ENCODE measurements at regions not wholly inside any gene's neighbourhood (a gene's known extent, or its start where the extent isn't known, plus 50 kb on each side); places are given as distances from the start of the nearest gene placed in this dataset.

- no peak for TF ChIP-seq CTCF (IDR thresholded peaks at IDR 0.05)
- no peak for TF ChIP-seq POLR2A (IDR thresholded peaks at IDR 0.05)
- no peak for TF ChIP-seq POLR2AphosphoS5 (IDR thresholded peaks at IDR 0.05)
These were observed 100.8 kb upstream of the ATXN3L start for GRCh38 chrX:13420545-13421183.

All from stomach (tissue), 4 donors.